Caco-2 (cell line): ENCODE measurements at regions not wholly inside any gene's neighbourhood (a gene's known extent, or its start where the extent isn't known, plus 50 kb on each side); places are given as distances from the start of the nearest gene placed in this dataset.

Experiments
- BruUV-seq: library from RNA; stranded (reverse); fragments of 400-500 nt; replicated peaks from 2 replicates; lab custom pipeline; 2021; lab: Mats Ljungman, UMichigan
- CTCF ChIA-PET: fragments of 300-600 bp; sonication (Branson Sonifier 250); formaldehyde crosslinking; loops from one replicate; lab custom pipeline; 2022; ENCODE audit warnings: antibody characterized with exemption; lab: Charles Lee
- POLR2A ChIA-PET: fragments of 300-600 bp; sonication (Branson Sonifier 250); formaldehyde crosslinking; loops from one replicate; lab custom pipeline; 2022; ENCODE audit warnings: antibody characterized with exemption; lab: Charles Lee
- DNase-seq, 2 experiments: peaks; one replicate each; pipeline versions ENCODE4 v3.0.0 to v3.0.0-alpha.2; 2020 to 2022
- H3K27me3 ChIP-seq: replicated peaks from 2 replicates; pipeline ENCODE4 v1.6.0; 2011; ENCODE audit warnings: low read length; ENCODE audit not compliant: control insufficient read depth, insufficient read depth
- H3K36me3 ChIP-seq: 2 replicates; pipeline ENCODE4 v1.5.1; 2011; ENCODE audit warnings: low read length; ENCODE audit not compliant: control insufficient read depth, insufficient read depth
- H3K4me1 ChIP-seq: fragments of 250-450 bp; sonication (Bioruptor Pico); 2 replicates; pipeline ENCODE4 v1.5.1; 2020; ENCODE audit warnings: mild to moderate bottlenecking
- H3K4me3 ChIP-seq: 2 replicates; pipeline ENCODE4 v1.5.1; 2011; ENCODE audit warnings: low read depth, mild to moderate bottlenecking, control low read depth, low read length
- H3K9me3 ChIP-seq: fragments of 250-450 bp; sonication (Bioruptor Pico); 2 replicates; pipeline ENCODE4 v1.5.1; 2020; ENCODE audit warnings: mild to moderate bottlenecking, moderate library complexity
- H3K27ac Mint-ChIP-seq: one replicate; pipeline ENCODE4 v1.8.0; 2022; ENCODE audit warnings: mixed read lengths; ENCODE audit not compliant: unreplicated experiment
- H3K27me3 Mint-ChIP-seq: one replicate; pipeline ENCODE4 v1.8.0; 2022; ENCODE audit warnings: mixed read lengths; ENCODE audit not compliant: insufficient read depth, unreplicated experiment
- H3K36me3 Mint-ChIP-seq: one replicate; pipeline ENCODE4 v1.8.0; 2022; ENCODE audit warnings: mild to moderate bottlenecking, mixed read lengths; ENCODE audit not compliant: insufficient read depth, unreplicated experiment
- H3K4me1 Mint-ChIP-seq: one replicate; pipeline ENCODE4 v1.8.0; 2022; ENCODE audit warnings: low read depth, mixed read lengths; ENCODE audit not compliant: unreplicated experiment
- H3K4me3 Mint-ChIP-seq: one replicate; pipeline ENCODE4 v1.8.0; 2022; ENCODE audit warnings: mild to moderate bottlenecking, moderate library complexity, mixed read lengths; ENCODE audit not compliant: unreplicated experiment
- H3K9me3 Mint-ChIP-seq: one replicate; pipeline ENCODE4 v1.8.0; 2022; ENCODE audit warnings: mixed read lengths; ENCODE audit not compliant: unreplicated experiment
- CTCF ChIP-seq, 2 experiments: fragments of 200-600 bp in 1 of 2; IDR thresholded peaks; 1 replicate in 1 of 2; 2 replicates in 1 of 2; pipeline versions ENCODE4 v1.5.1 to v1.8.0; 2011 to 2022; ENCODE audit warnings: antibody characterized with exemption in 1 of 2, control low read depth in 1 of 2, inconsistent platforms in 1 of 2, low read depth in 1 of 2, low read length in 1 of 2, mild to moderate bottlenecking in 1 of 2, moderate library complexity in 1 of 2; ENCODE audit not compliant: insufficient read depth in 1 of 2, severe bottlenecking in 1 of 2, unreplicated experiment in 1 of 2
- intact Hi-C: fragments of 100-400 bp; cut with micrococcal nuclease; formaldehyde crosslinking; loops from one replicate; pipeline ENCODE4 v1.10.0; 2022; ENCODE audit not compliant: unreplicated experiment

GRCh38 chr7:46003896-46004875, 83.1 kb upstream of the IGFBP3 start:
- H3K27me3 ChIP-seq: no peaks in the 10 kb centered on the region
- H3K4me3 ChIP-seq: no peak overlapping the region
- Mint-ChIP-seq H3K4me1 (no peaks in the 10 kb centered on the region), H3K4me3 (no peak overlapping the region), H3K9me3 (peaks cover 15% of the 10 kb centered on the region), H3K36me3 (no peaks in the 10 kb centered on the region), H3K27me3 (peaks cover 7% of the 10 kb centered on the region), H3K27ac (no peak overlapping the region)
- ChIA-PET POLR2A (no interaction called here), CTCF (no interaction called here)
- TF ChIP-seq CTCF (IDR thresholded peaks at IDR 0.05; ENCODE audit: insufficient read depth in 1 of 2, low read depth in 1 of 2, low read length in 1 of 2, severe bottlenecking in 1 of 2, unreplicated experiment in 1 of 2): no peak
- intact Hi-C loops: no loop called here
- no peak for DNase-seq
- no peaks in the 10 kb centered on the region for H3K4me1 ChIP-seq
- no TSS peak for BruUV-seq
- no peaks in the 10 kb centered on the region for H3K36me3 ChIP-seq
- no peaks in the 10 kb centered on the region for H3K9me3 ChIP-seq

- Histone ChIP-seq H3K36me3 (no peaks in the 10 kb centered on the region), H3K4me3 (no peak overlapping the region), H3K27me3 (no peaks in the 10 kb centered on the region), H3K4me1 (no peaks in the 10 kb centered on the region), H3K9me3 (no peaks in the 10 kb centered on the region)
- no peaks in the 10 kb centered on the region for H3K36me3 Mint-ChIP-seq
- H3K27ac Mint-ChIP-seq: no peak overlapping the region
- ChIA-PET CTCF (no interaction called here), POLR2A (no interaction called here)
- no TSS peak for BruUV-seq
- H3K27me3 Mint-ChIP-seq: peaks cover 8% of the 10 kb centered on the region
- peaks cover 15% of the 10 kb centered on the region for H3K9me3 Mint-ChIP-seq
- intact Hi-C loops: no loop called here
- no peak overlapping the region for H3K4me3 Mint-ChIP-seq
- no peak for DNase-seq
- TF ChIP-seq CTCF (IDR thresholded peaks at IDR 0.05; ENCODE audit: insufficient read depth in 1 of 2, low read depth in 1 of 2, low read length in 1 of 2, severe bottlenecking in 1 of 2, unreplicated experiment in 1 of 2): no peak
- no peaks in the 10 kb centered on the region for H3K4me1 Mint-ChIP-seq
These were observed 82.1 kb upstream of the IGFBP3 start for GRCh38 chr7:46003161-46003560.

DNA sequence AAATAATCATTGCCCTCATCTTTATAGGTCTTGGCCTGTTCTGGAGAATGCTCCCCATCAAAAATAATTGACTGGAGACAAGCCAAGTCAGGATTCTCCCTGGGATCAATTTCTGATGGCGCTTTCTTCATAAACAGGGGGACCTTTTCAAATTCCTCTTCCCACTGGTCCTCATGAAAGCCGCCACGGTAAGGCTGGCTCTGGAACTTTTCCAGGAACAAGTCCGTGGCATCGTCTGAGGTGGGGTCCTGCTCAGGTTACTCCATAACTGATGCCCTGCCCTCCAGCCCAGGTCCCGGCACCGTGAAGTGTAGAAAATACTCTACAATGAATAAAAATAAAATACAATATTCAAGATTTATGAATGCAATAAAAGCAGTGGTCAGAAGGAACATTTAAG, 79.4 kb upstream of the IGFBP3 start:
- intact Hi-C loops: no loop called here
- H3K27me3 Mint-ChIP-seq: peaks cover 12% of the 10 kb centered on the region

More for the DNA sequence above, 79.4 kb upstream of the IGFBP3 start:
- Mint-ChIP-seq H3K4me3 (no peak overlapping the region), H3K36me3 (no peaks in the 10 kb centered on the region), H3K9me3 (peaks cover 30% of the 10 kb centered on the region), H3K27ac (no peak overlapping the region), H3K4me1 (no peaks in the 10 kb centered on the region)
- POLR2A ChIA-PET: no interaction called here
- peaks cover 15% of the 10 kb centered on the region for H3K9me3 ChIP-seq
- CTCF ChIA-PET: no interaction called here
- no peaks in the 10 kb centered on the region for H3K36me3 ChIP-seq
- no peak for DNase-seq
- no TSS peak for BruUV-seq
- TF ChIP-seq CTCF (IDR thresholded peaks at IDR 0.05; ENCODE audit: insufficient read depth in 1 of 2, low read depth in 1 of 2, low read length in 1 of 2, severe bottlenecking in 1 of 2, unreplicated experiment in 1 of 2): no peak
- no peaks in the 10 kb centered on the region for H3K4me1 ChIP-seq
- no peak overlapping the region for H3K4me3 ChIP-seq
- no peaks in the 10 kb centered on the region for H3K27me3 ChIP-seq
